ENCODE measurements at regions not wholly inside any gene's neighbourhood (a gene's known extent, or its start where the extent isn't known, plus 50 kb on each side); places are given as distances from the start of the nearest gene placed in this dataset.

DNA sequence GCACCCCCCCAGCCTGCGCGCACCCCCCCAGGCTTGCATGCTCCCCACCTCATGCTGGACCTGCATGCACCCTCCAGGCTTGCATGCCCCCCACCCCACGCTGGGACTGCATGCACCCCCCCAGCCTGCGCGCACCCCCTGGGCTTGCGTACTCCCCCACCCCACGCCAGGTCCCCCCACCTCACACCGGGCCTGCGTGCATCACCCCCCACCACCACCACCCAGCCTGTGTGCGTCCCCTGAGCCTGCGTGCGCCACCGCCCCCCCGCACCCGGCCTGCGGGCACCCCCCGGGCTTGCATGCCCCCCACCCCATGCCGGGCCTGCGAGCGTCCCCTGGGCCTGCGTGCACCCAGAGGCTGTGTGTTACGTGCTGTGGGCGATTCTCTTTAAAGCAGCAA, 61.0 kb upstream of the SLCO4A1 start:
- no peak for DNase-seq (ENCODE audit: low spot score)

DNA sequence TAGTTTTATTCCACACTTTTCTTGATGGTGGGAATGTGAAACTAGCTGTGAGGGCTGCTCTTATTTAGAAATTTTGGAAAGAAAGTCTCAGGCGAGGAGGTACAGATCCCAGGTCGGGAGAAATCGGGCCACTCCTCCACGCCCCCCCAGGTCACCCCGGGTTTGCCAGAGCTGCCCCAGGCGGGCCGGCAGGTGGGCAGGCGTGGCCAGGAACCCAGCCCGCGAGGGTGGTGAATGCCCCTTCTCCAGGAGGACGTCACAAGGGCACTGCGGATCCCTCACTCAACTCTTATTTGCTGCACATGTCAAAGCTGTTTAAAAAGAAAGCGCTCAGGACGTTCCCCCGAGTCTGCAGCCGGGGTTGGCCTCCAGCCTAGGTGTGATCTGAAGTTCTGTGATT, 60.5 kb upstream of the SLCO4A1 start:
- DNase-seq (ENCODE audit: low spot score): no peak

DNA sequence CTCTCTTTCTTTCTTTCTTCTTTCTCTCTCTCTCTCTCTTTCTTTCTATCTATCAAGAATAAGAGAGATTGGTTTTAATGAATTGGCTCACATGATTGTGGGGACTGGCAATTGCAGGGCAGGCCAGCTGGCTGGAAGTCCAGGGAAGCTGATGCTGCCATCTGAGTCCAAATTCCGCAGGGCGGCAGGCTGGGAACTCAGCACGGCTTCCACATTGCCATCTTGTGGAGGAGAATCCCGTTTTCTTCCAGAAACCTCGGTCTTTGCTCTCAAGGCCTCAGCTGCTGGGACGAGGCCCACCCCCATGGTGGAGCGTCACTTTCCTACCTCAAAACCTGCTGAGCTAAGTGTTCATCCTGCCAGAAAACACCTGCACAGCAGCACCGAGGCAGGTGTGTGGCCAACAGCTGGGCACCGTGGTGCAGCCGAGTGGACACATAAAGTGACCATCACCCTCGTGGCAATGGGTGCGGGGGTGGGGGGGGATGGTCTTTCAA, 58.8 kb upstream of the SLCO4A1 start:
- DNase-seq (ENCODE audit: low spot score): no peak

DNA sequence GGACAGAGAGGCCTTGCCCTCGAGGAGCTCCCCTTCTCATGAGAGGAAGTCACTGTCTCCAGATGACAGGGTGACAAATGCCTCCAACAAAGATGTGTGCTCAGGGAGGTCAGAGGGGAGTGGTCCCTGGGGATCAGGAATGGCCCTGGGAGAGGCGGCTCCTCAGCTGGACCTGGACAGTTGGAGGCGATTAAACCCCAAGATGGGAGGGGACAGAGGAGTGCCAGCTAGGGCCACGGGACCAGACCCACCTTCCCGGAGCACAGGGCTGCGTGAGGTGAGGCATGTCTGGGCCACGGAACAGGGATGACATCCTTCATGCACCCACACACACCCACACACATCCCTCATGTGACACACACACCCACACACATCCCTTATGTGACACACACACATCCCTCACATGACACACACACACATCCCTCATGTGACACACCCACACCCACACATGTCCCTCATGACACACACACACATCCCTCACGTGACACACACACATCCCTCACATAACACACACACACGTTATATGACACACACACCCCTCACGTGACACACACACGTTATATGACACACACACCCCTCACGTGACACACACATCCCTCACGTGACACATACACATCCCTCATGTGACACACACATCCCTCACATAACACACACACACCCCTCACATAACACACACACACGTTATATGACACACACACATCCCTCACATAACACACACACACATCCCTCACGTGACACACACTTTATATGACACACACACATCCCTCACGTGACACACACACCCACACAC, 57.4 kb upstream of the SLCO4A1 start:
- no peak for DNase-seq (ENCODE audit: low spot score)

DNA sequence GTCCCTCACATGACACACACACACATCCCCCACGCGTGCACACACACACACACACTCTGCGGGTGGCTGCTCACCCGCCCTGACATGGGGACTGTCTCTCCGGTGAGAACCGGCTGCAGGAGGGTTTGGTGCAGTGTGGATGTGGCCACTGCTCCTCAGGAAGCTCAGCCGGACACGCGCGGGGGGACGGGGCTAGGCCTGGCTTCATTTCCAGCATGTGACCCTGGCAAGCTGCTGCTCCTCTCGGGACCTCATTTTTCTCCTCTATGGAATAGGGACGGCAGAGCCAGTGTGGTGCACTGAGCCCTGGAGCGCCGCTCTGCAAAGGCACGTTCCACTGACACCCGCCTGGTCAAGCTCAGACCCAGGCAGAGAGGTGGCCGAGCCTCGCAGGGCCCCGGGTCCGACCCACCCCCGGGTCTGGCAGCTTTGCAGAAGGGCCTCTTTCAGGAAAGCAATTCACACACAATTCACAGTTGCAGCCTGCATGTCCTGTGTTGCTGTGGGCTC, 56.8 kb upstream of the SLCO4A1 start:
- no peak for DNase-seq (ENCODE audit: low spot score)

DNA sequence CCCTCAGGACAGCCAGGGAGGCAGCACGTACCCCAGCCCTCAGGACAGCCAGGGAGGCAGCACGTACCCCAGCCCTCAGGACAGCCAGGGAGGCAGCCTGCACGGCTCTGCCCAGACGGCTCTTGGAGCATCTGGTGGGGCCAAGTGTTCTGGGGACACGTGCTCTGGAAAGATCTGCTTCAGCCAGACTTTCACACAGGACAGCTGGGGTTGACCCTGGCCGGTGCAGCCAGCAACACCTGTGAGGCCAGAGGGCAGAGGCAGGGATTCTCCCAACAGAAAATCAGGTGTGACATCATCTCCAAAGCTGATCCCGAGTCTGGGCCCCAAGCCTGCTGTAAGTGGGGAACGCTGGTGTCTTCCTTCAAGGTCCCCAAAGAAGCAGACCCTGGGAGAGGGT, 55.5 kb upstream of the SLCO4A1 start:
- no peak for DNase-seq (ENCODE audit: low spot score)

DNA sequence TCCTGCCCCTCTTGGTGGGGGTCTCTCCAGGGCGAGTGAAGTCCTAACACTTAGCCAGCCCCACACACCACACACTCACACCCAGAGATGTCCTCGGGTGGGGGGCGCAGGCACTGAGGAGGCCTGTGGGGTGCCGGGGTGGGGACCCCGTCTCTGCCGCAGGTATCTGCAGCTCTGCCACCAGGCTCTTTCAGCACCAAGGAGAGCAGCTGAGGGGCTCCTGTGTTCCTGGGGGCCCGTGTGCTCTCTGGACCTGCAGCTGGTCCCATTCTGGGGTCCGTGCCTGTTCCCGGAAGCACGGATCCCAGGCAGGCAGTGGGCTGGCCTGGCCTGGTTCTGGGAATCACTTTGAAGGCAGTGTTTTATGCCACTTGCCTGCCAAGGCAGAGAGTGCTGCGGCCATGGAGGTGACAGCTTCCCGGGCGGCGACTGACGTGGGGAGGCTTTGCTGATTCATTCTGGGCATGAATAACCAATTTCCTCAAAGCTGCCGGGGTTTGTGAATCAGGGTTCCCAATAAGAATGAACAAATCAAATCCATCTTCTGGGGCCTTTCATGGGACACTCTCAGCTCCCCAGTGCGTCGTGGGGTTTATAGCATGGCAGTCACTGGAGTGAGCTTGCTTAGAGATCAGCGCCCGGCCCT, 54.4 kb upstream of the SLCO4A1 start:
- DNase-seq (ENCODE audit: low spot score): no peak

DNA sequence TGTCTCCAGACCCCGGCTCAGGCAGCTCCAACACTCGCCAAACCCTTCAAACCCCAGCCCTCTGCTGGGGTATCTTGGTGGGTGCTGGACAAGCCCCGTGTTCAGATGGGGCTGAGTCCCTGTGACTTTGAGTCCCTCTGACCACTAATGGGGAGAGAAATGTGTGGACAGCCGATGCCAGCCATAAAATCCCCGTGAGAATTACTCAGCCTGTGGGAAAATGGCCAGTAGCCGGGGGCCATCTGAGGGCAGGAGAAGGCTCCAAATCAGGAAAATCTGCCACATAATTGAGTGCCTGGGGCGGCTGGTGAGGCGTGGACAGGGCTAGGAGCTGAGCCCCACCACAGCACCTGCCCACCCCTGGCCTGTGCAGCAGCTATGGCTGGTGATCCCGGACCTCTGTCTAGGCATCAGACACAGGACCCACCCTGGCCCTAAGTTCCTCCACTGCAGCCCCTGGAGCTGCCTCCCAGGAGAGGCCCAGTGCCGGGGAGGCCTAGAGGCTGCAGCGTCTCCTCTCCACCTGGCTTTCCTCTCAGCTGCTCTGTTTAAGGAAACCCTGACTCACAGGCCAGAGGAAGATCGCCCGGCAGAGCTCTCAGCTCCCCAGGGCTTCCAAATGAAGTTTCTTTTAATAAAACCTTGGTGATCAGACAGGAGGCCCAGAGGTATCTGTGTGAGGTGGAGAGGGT, 53.7 kb upstream of the SLCO4A1 start:
- DNase-seq (ENCODE audit: low spot score): no peak

DNA sequence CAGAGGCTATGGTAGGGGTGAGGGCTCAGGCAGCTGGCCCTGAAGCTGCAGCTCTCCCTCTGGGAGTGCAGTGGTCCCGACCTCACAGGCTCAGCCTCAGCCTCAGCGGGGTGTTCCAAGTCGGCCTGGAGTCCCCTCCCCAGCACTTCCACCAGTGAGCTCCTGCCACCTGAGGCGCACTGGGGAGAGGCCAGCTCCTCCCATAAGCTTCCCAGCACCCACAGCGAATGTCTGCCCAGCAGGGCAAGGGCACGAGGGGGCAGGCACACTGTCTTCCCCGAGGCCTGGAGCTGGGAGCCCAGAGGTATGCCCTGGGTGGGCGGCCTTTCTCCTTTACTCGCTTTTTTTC, 53.2 kb upstream of the SLCO4A1 start:
- DNase-seq (ENCODE audit: low spot score): no peak

DNA sequence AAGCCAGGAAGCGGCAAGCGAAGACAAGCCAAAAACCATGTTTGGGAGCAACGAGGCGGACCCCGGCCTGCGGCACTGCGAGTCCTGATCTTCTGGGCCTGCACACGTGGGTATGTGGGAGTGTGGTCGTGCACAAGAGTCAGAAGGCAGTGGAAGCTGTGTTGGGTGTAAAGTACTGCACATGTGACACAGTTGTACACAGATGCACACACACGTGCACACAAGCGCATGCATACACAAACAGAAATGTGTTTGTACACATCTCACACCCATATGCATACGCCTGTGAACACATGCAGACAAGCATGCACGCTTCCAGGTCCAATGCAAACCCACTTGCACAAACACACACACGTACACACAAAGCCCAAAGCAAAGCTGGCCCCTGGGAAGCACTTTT, 52.6 kb upstream of the SLCO4A1 start:
- no peak for DNase-seq (ENCODE audit: low spot score)

DNA sequence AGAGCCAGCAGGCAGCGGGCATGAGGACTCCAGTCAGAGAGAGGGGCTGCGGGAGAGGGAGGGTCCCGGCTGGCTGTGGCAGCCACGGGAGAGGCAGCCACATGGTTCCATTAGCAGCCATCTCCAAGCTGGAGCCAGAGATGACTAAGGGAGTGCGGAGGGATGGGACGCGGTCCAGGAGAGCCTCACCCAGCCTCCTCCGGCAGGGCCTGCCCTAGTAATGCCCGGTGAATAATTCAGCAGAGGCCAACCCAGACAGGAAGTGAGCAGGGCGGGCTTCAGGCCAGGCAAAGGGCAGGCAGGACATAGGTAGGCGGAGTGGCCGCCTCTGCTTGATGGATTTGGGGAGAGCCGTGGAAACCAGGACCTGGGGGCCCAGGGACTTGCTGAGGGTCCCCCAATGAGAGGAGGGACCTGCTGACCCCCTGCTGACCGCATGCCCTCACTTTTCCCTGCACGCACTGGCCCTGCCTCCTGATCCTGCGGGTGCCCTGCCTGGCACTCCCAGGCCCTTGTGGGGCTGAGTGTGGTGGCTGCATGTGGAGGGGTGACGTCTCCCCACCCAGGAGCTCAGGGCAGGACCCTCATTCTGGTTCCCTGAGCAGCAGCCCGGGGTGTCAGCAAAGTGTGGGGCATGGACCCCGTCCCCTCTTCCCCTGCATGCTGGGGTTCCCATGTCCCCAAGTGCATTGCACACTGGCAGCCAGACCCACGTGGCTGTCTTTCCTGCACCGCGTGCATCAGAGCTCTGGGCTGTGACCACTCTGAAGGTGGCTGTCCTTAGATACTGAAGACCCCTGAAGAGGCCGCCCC, 51.8 kb upstream of the SLCO4A1 start:
- DNase-seq (ENCODE audit: low spot score): peak; percentile 59

DNA sequence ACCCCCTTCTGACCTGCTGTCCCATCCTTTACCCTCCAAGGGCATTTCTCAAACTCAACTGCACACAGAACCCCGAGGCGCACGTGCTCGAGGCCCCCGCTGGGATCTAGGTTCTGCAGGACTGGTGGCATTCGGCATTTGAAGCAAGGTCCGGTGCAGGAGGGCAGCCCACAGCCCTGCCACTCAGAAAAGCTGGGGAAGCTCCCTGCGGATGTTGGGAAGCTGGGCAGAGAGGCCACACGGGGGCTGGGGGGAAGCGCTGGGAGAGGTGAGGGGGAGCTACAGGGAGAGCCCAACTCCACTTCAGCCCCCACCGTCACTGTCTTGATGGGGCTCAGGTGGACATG, 51.2 kb upstream of the SLCO4A1 start:
- no peak for DNase-seq (ENCODE audit: low spot score)

DNA sequence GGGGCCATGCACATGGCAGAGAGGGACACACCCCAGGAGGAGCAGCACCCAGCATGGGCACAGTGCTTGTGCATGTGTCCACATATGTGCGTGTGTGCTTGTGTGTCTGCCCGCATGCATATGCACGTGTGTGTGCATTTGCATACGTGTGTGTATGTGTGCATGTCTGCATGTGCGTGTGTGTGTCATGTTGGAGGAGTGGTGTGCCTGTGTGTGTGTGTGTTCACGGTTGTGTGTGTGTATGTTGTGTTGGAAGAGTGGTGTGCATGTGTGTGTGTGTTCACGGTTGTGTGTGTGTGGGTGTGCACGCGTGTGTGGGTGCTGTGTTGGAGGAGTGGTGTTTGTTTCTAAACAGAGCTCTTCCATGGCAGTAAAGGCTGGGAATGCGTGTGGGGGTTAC, 50.7 kb upstream of the SLCO4A1 start:
- no peak for DNase-seq (ENCODE audit: low spot score)
